Amniotic epithelial cell (primary cell): ENCODE measurements at regions not wholly inside any gene's neighbourhood (a gene's known extent, or its start where the extent isn't known, plus 50 kb on each side); places are given as distances from the start of the nearest gene placed in this dataset.

Source experiments
- DNase-seq: peaks from one replicate; pipeline ENCODE4 v3.0.0-alpha.2; 2010; ENCODE audit warnings: low read depth

DNA sequence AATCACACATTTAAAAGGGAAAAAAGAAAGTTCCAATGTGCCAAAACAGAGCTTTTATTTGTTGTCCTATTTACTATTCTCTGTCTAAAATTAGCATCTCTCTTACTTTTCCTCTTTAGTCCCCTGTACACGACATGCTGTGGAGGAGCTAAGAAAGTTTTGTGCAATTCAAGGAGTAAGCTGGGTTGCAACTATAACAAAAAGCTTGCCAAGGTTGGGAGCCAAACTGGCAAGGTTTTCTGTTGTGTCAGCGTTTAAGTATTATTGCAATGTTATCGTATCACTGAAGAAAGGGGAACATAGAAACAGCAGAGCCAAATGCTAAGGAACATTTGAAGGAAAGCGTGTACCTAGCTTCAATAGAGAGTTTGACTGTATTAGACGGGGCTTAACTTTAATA is 680.8 kb downstream of the CETN3 start:
- no peak for DNase-seq

DNA sequence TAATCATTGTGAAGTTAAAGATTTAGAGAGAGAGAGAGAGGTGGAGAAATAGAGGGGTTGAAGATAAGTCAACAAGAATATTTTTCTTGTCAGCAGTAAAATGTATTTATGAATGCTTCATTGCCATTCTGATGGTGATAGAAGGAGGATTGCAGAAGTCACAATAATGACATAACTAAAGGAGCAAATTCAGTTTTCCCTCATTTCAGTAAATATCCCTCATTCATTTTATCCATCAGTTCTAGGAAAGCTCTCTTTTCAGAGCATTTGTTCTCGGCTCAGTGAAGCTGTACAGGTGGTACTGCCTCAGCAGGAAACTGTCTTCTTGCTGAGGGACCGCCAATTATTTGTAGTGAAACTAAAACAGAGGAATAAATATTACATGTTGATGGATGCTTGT is 681.4 kb downstream of the CETN3 start:
- no peak for DNase-seq

DNA sequence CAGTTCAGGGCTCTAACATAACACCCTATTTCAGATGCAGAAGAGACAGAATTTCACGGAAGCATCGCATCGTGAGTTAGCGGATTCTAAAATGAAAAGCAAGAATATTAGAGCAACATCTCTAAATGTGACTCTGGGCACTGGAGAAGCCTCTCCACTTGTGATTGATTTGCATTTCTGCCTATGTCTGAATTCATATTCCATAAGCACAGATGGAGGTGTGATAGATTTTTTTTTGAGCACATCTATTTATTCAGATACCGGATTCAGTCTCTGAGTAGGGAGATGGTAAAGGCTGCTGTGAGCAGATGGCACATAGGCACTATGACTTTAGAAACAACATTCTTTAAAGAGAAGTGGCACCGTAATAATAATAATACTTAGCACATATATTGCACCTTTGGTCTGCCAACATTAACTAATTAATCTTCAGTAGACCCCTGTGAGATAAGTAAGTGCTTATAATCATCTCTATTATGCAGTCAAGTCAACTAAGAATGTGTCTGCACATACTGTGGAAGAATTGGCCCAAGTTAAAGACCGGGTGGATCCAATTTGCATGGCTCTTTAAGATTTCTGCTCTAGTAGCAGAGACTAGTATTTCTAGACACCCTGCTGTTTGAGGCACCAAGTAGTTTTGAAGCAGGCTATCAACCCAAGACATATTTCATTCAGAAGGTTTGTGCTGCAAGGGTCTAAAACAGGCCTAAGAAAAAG is 685.0 kb downstream of the CETN3 start:
- DNase-seq: no peak

DNA sequence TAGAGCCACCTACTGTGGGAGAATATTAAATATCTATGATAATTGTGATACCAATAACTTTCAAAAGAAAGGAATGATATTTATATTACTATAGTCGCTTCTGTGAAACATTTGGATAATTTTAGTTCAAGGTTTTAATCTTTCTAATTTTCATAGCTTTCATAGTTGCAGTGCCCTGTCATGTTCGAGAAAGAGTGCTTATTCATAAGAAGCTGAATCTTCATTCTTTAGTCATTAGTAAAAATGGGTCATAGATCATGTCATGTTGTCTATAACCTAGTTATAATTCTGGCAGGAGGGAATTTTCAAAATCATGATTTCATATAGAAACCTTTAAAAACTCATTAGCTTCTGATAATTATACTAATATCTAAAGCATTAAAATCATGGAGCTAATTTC is 685.6 kb downstream of the CETN3 start:
- DNase-seq: no peak

DNA sequence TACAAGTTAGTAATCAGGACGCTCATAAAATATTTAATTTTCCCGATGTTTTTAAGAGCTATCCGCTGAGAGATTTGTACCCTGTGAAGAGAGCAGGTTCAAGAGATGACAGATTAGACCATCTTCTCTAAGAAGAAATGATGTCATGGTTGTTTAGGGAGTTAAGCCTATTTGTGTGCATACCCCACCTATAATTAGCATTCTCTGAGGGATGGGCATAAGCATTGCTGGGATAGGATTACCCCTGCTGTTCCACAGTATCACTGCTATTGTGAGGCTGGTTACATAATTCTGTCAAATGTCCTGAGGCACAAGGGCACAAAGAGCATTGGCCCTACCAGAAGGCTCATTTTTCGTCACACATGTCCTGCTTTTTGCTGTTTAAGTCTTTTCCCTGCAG is 687.0 kb downstream of the CETN3 start:
- DNase-seq: no peak

DNA sequence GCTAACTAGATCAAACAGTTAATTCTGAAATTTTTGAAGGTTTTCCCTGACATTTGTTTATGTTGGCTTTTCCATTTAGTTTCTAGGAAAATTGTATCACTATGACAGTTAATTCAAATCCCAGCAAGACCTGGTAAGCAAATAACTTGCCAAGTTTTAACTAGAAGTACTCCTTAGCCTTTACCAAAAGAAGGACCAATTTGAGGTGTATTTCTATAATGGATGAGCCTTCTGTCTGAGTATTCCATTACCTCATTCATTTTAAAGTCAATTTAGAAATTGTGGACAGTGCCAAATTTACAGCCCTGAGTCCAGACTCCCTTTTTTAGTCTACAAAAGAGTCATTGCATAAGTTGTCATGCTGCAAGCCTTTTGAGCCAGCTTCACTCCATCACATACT is 687.6 kb downstream of the CETN3 start:
- DNase-seq: no peak

DNA sequence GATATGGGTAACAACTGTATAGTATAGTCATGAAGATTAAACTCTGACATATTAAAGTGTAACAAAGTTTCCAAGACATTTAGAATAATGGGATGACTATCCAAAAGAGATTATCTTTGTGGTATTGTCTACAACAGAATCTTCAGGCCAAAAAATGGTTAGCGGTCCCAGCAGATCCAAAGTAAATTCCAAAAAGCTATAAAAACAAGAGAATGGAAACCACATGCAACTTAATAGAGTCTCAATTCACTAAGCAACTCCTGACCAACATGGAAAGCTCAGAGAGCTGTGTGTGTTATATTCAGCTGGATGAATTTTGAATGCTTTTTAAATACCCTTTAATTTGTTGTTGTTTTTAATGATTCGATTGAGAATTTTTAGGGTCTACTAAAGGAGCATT is 688.2 kb downstream of the CETN3 start:
- DNase-seq: no peak

DNA sequence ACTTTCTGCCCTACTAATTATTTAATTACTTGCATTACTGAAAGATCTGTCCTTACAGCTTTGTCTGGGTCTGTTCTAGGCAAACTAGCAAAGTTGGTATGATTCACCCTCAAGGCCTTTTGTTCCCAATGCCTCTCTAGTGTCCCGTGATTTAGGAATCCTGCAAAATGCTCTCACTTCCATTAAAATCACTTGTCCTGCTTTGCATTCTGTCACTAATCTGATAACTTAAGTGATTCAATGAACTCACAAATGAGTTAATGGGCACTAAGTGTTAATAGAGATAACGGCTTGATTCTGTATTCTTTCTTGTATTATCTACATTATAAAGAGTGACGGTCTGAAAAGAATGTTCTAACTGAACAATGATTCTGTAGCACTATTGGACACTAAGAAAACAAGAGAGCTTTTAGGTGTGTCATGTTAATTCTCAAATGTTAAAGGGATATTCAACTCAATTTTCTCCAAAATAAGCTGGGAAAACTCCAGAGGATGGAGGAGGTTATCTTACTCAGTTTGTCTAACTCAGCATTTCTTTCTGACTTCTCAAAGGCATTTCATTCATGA is 697.3 kb downstream of the CETN3 start:
- DNase-seq: no peak

DNA sequence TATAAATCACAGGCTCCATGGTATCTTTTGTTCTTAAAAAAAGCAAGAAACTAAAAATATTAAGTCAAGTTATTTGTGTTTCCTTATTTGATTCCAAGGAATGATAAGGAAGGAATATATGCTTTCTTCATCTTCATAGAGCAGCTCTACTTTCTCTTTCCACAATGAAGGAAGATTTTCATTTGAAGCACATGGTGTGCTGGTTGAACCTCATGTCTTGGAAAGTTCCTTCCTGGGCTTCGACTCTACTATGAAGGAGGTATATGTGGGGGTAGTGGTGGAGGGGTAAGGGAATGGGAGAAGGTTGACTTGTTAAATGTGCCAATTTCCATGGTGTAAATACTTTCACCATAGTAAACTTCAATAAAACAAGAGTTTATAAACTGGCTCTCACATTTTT is 698.0 kb downstream of the CETN3 start:
- DNase-seq: no peak

DNA sequence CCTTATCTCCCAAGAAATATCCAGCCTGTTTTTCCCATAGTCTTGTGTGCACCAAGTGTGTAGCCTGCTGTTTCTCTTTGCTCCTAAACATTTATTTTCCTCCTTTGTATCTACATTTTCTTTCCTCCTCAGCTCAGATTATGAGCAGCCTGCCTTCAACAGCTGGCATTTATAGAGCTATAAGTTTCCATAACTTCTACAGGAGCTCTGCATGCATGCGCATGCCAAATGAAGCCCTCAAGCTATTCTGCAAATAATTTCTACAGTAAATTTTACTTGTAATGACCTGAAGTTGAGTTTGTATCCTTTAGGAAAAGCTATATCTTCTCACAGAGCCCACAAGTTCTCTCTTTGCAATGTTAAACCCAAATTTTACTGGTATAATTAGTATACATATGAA is 699.5 kb downstream of the CETN3 start:
- no peak for DNase-seq

DNA sequence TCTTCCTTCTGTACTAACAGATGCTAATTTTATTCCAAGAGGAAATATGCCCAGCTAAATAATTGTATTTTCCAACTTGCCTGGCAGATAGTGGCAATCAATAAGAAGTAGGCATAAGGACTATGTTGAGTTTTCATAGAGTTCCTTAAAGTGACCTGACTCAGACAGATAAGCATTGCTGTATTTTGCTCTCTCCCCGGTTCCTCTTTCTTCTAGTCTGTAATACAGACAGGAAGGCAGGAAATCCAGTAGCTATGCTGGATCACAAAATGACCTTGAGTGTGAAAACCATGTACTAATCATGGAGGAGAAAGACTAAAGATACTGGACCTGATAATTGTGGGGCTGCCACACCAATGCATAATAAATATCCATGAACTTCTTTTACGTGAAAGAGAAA is 701.7 kb downstream of the CETN3 start:
- no peak for DNase-seq

DNA sequence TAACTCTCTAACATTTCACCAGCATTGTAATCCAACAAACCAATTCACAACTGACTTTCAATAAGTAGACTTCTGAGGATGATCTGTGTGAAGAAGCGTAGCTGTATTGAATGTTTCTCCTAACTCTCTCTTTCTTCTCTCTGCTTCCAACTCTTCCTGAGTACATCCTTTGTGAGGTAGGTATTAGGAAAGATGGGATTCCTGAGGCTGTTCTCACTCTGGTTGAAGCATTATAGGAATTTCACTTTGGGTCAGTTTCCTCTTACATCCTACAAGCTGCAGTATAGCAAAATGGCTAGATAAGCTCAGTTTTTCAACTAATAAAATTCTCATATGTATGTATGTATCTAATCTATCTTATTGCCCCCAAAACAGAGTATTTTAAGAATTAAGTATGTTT is 702.8 kb downstream of the CETN3 start:
- no peak for DNase-seq

DNA sequence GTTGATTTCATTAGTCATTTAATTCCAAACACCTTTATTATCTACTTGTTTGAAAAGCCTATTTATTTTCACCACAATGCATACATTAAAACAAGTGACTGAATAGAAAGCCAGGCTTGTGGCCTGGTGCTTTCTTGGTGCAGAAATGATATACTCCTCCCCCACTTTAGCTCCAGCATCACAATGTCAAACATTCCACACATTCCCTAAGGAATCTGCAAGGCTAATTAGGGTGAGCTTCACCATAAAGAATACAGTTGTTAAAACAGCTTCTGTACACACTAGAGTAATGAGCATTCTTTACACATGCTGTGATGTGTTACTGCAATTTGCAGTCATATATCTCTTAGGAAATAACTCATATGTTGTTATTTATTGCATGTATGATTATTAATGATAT is 705.7 kb downstream of the CETN3 start:
- no peak for DNase-seq

DNA sequence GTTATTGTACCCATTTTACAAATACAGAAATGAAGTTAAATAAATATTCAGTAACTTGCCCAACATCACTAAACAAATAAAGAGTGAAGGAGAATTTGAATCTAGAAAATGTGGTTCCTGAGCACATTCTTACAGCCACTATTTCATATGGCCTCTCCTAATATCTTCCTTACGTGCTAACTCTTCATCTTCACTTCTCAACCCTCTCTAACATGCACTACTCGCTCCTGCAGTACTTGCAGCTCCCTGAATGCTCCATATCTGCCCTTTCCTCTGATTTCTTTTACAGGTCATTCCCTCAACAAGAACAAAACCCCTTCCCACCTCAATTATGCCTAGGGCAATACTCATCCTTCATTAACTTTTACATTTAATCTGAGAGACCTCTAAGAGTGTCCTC is 711.5 kb downstream of the CETN3 start:
- DNase-seq: no peak

DNA sequence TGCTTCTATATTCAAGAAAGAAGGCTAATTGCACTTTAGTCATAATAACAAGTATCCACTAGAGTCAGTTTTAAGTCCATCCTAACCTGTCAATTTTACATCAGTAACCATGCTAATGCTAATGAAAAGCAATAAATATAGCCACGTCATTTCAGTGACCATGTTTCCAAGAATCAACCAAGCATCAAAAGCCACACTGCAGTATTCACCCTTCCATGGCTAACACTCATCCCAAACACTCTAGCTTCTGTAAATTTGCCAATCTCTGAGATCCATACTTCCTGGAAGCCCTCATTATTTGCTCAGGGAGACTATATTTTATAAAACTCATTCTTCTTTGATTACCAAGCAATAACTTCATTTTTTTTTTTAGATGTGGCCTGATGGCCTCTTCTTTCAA is 712.0 kb downstream of the CETN3 start:
- DNase-seq: no peak

DNA sequence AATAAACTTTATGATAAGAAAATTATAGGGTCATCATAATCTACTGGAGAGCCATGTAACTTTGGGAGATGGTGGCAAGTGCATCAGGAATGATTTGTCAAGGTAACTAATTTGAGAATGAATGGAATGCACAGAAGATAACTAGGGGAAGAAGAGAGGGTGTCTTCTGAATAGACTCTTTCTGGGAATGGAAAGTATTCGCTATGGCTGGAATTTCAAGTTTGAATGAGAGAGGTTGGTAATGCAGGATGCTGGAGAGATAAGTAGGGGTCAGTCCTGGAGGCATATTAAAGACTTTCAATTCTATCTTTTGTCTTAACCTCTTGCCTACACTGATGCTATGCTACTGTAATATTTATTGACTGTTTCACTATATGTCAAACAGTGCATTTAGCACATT is 714.2 kb downstream of the CETN3 start:
- no peak for DNase-seq

DNA sequence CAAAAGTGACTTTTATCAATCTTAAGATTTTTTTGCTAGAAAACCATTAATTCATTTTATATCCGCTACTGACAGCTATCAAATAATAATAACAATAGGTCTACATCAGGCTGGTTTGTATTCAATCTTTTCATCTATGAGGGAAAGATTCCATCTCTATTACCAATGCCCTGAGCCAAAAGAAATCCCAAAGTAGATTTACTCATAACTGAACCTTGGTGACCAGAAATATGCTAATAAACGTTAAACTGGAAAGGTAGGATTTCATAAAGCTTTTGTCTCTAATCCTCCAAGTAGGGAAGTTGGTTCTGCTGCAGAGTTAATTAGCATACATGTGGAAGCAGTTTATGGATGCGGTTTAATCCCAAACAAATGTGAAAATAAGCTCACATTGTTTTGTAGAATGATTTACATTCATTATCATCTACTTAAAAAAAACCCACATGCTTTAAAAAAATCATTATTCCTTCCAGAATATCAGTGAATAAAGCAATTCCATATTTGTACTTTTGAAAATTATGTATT is 715.5 kb downstream of the CETN3 start:
- DNase-seq: no peak

DNA sequence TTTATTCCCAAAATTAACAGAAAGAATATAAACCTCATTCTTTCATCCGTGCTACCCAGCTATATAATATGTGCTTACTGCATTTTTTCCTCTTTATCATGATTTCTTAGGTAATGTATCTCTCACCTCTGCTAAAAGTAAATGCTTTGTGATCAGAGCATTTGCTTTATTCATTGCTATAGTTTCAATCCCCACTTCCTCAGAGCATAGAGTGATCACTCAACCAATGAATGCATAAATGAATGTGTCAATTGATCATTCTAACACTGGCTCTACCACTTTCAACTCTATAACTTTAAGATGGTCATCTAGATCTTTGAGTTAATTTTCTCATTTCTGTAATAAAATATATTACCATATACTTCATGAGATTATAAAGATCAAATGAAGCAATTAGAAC is 719.2 kb downstream of the CETN3 start:
- no peak for DNase-seq

DNA sequence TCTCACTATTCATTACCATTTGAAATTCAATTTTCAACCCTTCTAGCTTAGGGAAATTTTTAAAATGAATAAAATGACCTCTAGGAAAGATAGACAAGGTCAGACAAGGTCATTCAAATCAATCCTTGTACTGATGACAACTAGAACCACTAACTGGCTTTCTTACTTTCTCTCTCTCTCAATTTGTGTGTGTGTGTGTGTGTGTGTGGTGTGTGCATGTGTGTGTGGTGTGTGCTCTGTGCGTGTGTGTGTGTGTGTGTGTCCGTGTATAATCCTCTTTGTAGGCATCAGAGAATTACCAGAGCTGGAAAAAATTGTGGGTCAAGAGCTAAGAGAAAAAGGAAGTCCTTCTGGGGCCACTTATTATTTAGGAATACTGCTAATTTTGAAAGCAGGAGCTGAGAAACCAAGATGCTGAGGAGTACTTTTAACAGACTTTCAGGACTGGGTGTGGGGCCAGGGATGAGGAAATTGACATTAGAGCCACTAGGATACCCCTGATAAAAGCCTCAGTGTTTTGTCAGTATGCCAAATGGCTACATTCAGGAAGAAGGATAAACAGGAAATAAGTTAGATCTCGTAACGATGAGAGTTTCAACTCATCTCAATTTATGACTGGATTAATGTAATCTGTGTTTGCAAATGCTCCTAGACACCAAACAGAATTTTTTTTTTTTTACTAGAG is 723.3 kb downstream of the CETN3 start:
- DNase-seq: no peak

DNA sequence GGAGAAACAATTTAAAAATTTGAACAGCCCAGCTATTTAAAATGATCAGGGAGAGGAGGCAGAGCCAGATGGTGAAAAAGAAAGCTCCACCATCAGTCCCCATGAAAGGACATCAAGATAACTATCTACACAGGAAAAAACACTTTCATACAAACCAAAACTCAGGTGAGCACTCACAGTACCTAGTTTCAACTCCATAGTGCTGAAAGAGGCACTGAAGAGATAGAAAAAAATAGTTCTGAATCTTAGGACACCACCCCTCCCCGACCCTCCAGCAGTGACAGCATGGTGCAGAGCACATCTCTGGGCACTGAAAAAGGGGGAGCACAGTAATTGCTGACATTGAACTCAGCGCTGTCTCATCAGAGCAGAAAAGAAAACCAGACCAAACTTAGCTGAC is 732.9 kb downstream of the CETN3 start:
- no peak for DNase-seq

DNA sequence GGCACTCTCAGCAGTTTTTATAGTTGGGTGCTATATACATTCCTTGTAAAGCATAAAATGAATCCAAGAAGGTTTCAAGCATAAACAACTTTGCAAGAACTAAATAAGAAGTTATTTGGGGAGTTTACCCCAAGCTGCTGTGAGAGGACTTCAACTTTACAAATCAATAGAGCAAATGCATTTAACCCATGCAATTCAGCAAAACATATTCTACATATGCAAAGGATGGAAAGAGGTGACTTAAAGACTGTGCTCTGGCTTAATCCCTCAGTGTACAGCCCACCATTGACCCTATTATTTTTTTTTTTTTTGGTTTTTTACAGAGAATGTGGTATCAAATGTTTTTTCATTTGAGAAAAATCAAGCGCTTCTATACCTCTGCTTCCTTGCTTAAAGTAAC is 736.5 kb downstream of the CETN3 start:
- no peak for DNase-seq

DNA sequence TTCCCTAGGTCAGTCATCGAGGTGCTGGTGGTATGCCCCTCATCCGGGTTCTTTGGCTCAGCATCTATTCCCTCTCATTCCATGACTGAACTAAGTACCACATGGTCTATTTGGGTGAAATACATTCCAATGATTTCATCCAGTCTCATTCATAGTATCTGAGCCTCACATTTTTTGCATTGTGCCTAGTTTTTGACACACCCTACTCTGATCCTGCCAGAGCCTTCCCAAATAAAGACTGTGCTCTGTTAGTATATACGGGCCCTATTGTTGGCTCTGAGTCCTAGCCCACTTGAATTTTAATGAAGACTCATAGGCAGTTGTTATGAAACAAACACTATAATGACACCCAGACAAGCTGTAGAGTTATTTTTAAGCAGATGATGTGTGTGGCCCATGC is 740.7 kb downstream of the CETN3 start:
- DNase-seq: no peak

DNA sequence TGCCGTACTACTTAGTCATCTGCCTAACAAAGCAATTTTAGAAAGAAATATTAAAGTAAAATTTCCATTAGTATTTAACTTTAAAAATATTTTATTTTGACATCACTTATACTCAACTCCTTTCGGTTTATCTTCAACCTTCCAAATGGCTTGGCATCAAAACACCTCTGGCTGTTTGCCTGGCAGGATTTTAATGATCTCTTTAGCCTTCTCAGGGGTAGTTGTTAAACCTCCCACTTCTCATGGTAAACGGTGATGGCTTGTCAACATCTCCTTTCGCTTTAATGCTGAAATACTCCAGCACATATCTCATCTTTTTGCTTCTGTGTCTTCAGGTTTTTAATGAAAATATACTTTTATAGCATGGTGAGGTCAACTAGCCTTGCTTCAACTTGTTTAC is 747.1 kb downstream of the CETN3 start:
- no peak for DNase-seq

DNA sequence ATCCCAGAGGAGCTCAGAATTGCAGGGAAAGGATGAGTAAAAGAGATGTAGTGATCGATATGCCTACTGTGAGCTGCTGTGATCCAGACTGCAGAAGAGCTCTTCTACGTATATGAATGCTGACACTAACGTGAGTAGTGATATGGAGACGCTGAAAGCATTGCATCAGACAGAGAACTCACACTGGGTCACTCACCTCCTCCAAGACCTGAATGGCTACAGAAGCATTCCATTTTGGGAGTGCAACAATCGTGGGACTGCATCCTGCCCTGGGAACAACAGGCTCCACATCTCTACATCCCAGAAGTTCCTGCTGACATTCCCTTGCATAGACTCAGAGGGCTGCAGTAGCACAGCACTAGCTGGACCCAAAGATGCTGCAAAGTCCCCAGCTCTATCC is 755.9 kb upstream of the MEF2C start:
- DNase-seq: no peak
